Activated CD8-positive, alpha-beta T cell treated with anti-CD3 and anti-CD28 coated beads for 36 hours (primary cell): ENCODE measurements at regions not wholly inside any gene's neighbourhood (a gene's known extent, or its start where the extent isn't known, plus 50 kb on each side); places are given as distances from the start of the nearest gene placed in this dataset.

ENCODE experiments used
- ATAC-seq: fragments of 200-7000 bp; cut with Tn5 transposase; one replicate; pipeline ENCODE4 v1.10.0; 2021; ENCODE audit warnings: mild to moderate bottlenecking, moderate library complexity
- CTCF ChIA-PET: fragments of 350-600 bp; sonication (Branson Sonifier 250); formaldehyde crosslinking; loops from one replicate; lab custom pipeline; 2021; ENCODE audit warnings: antibody characterized with exemption; lab: Charles Lee
- POLR2A ChIA-PET: fragments of 350-600 bp; sonication (Branson Sonifier 250); formaldehyde crosslinking; loops from one replicate; lab custom pipeline; 2021; ENCODE audit warnings: antibody characterized with exemption; lab: Charles Lee
- DNase-seq: peaks from one replicate; pipeline ENCODE4 v3.0.0-alpha.2; 2020
- H3K27ac Mint-ChIP-seq: one replicate; pipeline ENCODE4 v1.8.0; 2021; ENCODE audit warnings: mild to moderate bottlenecking, mixed read lengths
- H3K27me3 Mint-ChIP-seq: one replicate; pipeline ENCODE4 v1.8.0; 2021; ENCODE audit warnings: mixed read lengths
- H3K36me3 Mint-ChIP-seq: one replicate; pipeline ENCODE4 v1.8.0; 2021; ENCODE audit warnings: low read depth, mixed read lengths
- H3K4me1 Mint-ChIP-seq: one replicate; pipeline ENCODE4 v1.8.0; 2021; ENCODE audit warnings: low read depth, mixed read lengths
- H3K4me3 Mint-ChIP-seq: one replicate; pipeline ENCODE4 v1.8.0; 2021; ENCODE audit warnings: mild to moderate bottlenecking, moderate library complexity, mixed read lengths
- H3K9me3 Mint-ChIP-seq: one replicate; pipeline ENCODE4 v1.8.0; 2021; ENCODE audit warnings: mixed read lengths
- intact Hi-C: fragments of 100-400 bp; cut with micrococcal nuclease; formaldehyde crosslinking; loops from one replicate; pipeline ENCODE4 v1.10.0; 2022
- TF ChIP-seq, protein P1 (sequence below): fragments of 200-600 bp; IDR thresholded peaks from one replicate; pipeline ENCODE4 v1.8.0; 2022; ENCODE audit warnings: antibody characterized with exemption, mild to moderate bottlenecking

DNA sequence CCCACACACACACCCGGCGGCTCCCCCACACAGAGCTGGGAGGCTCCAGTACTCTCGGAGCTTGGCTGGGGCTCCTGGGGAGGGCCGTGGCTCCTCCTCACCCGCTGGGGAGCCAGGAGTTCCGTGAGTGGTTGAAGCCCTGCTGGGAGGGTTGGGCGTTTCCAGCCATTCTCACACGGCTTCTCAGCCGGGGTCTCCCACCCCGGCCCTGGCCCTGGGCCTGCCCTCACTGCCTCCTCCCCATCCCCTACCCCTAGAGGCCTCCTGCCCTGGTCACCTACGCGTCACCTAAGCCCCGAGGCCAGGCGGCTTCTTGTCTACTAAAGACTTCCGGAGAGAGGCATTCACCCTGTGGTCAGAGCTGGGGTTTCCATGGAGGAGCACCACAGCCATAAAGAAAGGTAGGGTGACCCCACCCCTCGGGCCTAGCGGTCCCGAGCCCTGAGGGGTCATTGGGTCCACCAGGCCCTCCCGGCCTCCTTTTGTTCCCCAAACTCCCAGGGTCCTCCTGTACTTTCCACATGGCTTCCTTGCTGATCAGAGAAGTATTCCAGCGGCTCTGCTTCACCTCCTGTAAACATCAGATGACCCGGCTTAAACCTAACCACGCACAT lies 99.3 kb downstream of the TTLL2 start:
- DNase-seq: no peak
- intact Hi-C loops: no loop called here
- no peak overlapping the region for H3K27ac Mint-ChIP-seq
- ChIA-PET CTCF (no interaction called here), POLR2A (no interaction called here)
- no peaks in the 10 kb centered on the region for H3K4me1 Mint-ChIP-seq
- peaks cover 8% of the 10 kb centered on the region for H3K27me3 Mint-ChIP-seq
- TF ChIP-seq, protein P1, sequence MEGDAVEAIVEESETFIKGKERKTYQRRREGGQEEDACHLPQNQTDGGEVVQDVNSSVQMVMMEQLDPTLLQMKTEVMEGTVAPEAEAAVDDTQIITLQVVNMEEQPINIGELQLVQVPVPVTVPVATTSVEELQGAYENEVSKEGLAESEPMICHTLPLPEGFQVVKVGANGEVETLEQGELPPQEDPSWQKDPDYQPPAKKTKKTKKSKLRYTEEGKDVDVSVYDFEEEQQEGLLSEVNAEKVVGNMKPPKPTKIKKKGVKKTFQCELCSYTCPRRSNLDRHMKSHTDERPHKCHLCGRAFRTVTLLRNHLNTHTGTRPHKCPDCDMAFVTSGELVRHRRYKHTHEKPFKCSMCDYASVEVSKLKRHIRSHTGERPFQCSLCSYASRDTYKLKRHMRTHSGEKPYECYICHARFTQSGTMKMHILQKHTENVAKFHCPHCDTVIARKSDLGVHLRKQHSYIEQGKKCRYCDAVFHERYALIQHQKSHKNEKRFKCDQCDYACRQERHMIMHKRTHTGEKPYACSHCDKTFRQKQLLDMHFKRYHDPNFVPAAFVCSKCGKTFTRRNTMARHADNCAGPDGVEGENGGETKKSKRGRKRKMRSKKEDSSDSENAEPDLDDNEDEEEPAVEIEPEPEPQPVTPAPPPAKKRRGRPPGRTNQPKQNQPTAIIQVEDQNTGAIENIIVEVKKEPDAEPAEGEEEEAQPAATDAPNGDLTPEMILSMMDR: no peak
- H3K36me3 Mint-ChIP-seq: no peaks in the 10 kb centered on the region
- no peaks in the 10 kb centered on the region for H3K9me3 Mint-ChIP-seq
- ATAC-seq: no peak
- no peak overlapping the region for H3K4me3 Mint-ChIP-seq

GRCh38 chr6:167424700-167425099 lies 99.8 kb downstream of the TTLL2 start:
- no peak for DNase-seq

GRCh38 chr6:167426084-167426483 lies 101.2 kb downstream of the TTLL2 start:
- intact Hi-C loops: no loop called here
- no peak overlapping the region for H3K4me3 Mint-ChIP-seq
- no peaks in the 10 kb centered on the region for H3K4me1 Mint-ChIP-seq
- H3K27ac Mint-ChIP-seq: no peak overlapping the region
- TF ChIP-seq, protein P1: no peak
- ChIA-PET POLR2A (no interaction called here), CTCF (no interaction called here)
- ATAC-seq (no peak), DNase-seq (no peak)
- no peaks in the 10 kb centered on the region for H3K9me3 Mint-ChIP-seq
- peaks cover 6% of the 10 kb centered on the region for H3K27me3 Mint-ChIP-seq
- H3K36me3 Mint-ChIP-seq: no peaks in the 10 kb centered on the region

More at GRCh38 chr6:167424700-167425099, 99.8 kb downstream of the TTLL2 start:
- POLR2A ChIA-PET: no interaction called here
- no peak for ATAC-seq
- peaks cover 9% of the 10 kb centered on the region for H3K27me3 Mint-ChIP-seq
- TF ChIP-seq, protein P1: no peak
- H3K4me1 Mint-ChIP-seq: no peaks in the 10 kb centered on the region
- no peaks in the 10 kb centered on the region for H3K36me3 Mint-ChIP-seq
- CTCF ChIA-PET: no interaction called here
- intact Hi-C loops: no loop called here
- no peaks in the 10 kb centered on the region for H3K9me3 Mint-ChIP-seq
- no peak overlapping the region for H3K27ac Mint-ChIP-seq
- H3K4me3 Mint-ChIP-seq: no peak overlapping the region

- Mint-ChIP-seq H3K27me3 (peaks cover 6% of the 10 kb centered on the region), H3K9me3 (no peaks in the 10 kb centered on the region), H3K27ac (no peak overlapping the region), H3K36me3 (no peaks in the 10 kb centered on the region), H3K4me1 (no peaks in the 10 kb centered on the region), H3K4me3 (no peak overlapping the region)
- ATAC-seq (no peak), DNase-seq (no peak)
- ChIA-PET POLR2A (no interaction called here), CTCF (no interaction called here)
- intact Hi-C loops: no loop called here
- TF ChIP-seq, protein P1: no peak
Measured at GRCh38 chr6:167426651-167427050, 101.8 kb downstream of the TTLL2 start.

DNA sequence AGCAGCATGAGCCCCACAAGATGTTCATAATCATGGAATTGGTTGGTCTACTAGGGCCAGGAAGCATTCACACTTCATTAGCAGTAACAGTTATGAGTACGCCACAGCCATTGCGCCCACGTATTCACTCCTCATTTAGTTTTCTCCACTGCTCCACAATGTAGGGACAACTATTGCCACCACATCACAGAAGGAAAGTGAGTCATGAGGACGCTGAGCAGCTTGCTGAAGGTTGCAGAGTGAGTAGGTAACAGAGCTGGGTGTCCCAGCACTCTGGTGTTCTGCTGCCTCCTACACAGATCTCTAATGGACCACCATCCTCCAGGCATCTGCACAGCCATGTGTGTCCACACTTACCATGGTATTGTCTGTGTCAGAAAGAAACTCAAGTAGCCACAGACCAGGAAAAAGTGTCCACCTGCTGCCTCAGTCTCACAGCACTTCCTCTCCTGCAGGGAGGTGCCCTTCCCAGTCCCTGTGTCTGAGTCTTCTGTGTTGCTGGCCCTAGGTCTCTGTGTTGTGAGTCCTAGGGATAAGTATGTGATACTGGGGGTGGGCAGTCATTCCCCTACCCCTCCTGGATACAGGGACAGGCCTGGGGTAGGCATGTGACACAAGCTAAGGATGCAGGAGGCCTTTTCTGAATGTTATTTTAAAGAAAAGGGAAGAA lies 103.9 kb downstream of the TTLL2 start:
- TF ChIP-seq, protein P1: no peak
- H3K4me1 Mint-ChIP-seq: no peaks in the 10 kb centered on the region
- peaks cover 6% of the 10 kb centered on the region for H3K27me3 Mint-ChIP-seq
- POLR2A ChIA-PET: no interaction called here
- no peak overlapping the region for H3K27ac Mint-ChIP-seq
- no peak for DNase-seq
- no peak overlapping the region for H3K4me3 Mint-ChIP-seq
- H3K36me3 Mint-ChIP-seq: no peaks in the 10 kb centered on the region
- no peak for ATAC-seq
- CTCF ChIA-PET: no interaction called here
- H3K9me3 Mint-ChIP-seq: no peaks in the 10 kb centered on the region
- intact Hi-C loops: no loop called here
